GM18511 (cell line): ENCODE measurements at regions not wholly inside any gene's neighbourhood (a gene's known extent, or its start where the extent isn't known, plus 50 kb on each side); places are given as distances from the start of the nearest gene placed in this dataset.
"Not testable (repeated sequence)": the region's sequence is repeated elsewhere in the genome, so short reads cannot be mapped to it uniquely, and the experiment has no call there.

Experiments used
- ATAC-seq: cut with Tn5 transposase; IDR thresholded peaks from one replicate; pipeline ENCODE4 v1.9.1; 2021; ENCODE audit warnings: mild to moderate bottlenecking, moderate library complexity; ENCODE audit not compliant: unreplicated experiment

- ATAC-seq: no peak
These were observed 310.6 kb downstream of the ACTR3B start for GRCh38 chr7:153070141-153070540.

DNA sequence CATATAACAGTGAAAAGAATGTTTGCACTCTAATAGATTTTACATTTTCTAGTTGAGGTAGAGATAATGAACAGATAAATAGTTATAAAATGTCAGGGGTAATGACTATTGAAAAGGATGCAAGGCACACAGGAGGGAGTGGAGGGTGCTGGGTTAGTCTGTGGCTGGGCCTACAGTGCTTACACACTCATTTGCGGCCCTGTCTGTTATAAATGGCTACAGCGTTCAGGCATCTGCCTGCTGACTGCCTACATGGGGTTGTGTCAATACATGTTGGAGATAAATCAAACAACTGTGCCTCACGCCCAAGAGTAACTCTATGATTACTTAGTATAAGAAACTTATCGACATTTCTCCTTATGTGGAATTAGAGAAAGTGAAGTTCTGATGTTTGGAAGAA, 313.3 kb downstream of the ACTR3B start:
- no peak for ATAC-seq

- not testable (repeated sequence) for ATAC-seq
These were observed 316.7 kb downstream of the ACTR3B start for GRCh38 chr7:153076289-153076688.

GRCh38 chr7:153081496-153081895, 321.9 kb downstream of the ACTR3B start:
- no peak for ATAC-seq

DNA sequence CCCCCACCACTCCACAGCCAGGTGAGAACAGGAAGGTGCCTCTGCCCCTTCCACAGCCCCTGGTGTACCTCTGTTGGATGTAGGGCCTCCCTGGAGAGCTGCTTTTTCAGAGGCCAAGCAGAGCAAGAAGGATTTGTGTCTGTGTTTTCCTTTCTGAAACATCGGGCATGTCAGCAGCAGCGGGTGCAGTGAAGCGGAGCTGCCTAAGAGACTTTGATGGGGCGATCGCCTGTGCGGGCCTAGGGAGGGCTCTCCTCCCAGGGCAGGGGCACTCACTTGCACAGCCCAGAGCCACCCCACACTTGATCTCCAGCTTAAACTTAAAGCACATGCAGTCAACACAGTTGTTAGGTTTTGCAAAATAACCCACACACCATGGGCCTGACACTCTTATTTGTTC, 324.7 kb downstream of the ACTR3B start:
- ATAC-seq: no peak

GRCh38 chr7:153087498-153087897, 327.9 kb downstream of the ACTR3B start:
- ATAC-seq: no peak

- no peak for ATAC-seq
These were observed 329.0 kb downstream of the ACTR3B start for GRCh38 chr7:153088601-153089000.

DNA sequence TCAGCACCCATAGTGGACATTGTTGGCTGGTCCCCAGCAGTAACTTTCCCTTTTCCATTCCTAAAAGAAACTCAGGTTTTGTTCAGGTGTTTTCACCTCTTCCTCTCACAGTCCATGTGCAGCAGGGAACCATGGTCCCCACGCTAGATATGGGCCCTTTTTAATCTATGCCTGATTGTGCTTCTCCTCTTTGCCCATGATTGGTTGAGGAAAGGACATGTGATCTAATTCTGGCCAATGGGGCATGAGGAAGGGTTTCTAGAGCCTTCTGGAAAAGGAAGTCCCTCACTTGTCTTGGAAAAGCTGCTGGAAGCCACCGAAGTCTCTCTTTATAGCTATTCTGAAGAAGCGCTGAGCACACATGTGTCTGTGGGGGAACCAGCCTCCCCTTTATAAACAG, 330.7 kb downstream of the ACTR3B start:
- no peak for ATAC-seq

DNA sequence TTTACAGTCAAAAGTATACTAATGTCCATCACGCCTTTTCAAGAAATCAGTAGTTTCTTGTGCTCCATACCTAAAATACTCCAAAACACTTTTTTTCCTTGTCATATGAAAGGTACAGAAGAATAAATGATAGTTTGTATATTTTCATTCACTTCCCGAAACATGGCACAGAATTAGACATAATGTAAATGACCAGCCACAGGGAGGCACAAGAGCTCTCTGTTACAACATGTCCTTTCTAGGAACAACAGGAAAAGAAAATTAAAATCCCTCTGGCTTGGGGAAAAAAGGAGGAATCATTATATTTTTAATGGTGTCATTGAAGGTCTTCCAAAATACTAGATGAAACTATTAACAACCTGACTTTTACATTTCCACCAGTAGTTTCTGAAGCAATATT, 331.2 kb downstream of the ACTR3B start:
- no peak for ATAC-seq

GRCh38 chr7:153091477-153091876, 331.9 kb downstream of the ACTR3B start:
- no peak for ATAC-seq

- no peak for ATAC-seq
These were observed 338.1 kb downstream of the ACTR3B start for GRCh38 chr7:153097511-153098201.

DNA sequence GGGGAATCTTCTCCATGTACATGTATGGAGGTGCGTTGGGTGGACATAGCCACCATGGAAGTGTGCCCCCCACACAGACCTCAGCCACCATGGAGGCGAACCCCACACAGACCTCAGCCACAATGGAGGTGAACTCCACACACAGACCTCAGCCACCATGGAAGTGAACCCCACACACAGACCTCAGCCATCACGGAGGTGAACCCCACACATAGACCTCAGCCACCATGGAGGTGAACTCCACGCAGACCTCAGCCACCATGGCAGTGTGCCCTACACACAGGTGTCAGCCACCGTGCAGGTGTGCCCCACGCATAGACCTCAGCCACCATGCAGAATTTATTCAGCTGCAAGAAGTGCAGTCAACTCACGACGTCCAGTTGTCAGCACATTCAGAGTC, 339.7 kb downstream of the ACTR3B start:
- ATAC-seq: no peak

DNA sequence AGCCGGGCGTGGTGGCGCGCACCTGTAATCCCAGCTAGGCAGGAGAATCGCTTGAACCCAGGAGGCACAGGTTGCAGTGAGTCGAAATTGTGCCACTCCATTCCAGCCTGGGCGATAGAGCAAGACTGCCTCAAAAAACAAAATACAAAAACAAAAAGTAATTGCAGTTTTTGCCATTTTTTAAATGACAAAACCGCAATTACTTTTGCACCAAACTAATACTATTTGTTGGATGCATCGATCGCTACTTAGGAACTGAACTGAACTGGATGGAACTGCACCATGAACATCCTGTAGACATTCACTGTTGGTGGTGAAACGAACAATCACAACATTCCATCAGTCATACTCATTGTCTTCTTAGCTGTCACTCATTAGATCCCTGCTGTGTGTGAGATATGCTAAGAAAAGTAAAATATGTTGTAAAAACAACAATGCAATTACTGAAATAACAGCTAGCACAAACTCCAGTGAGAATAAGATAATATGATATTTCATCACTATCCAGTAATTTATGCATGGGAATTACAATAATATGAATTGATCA, 341.2 kb downstream of the ACTR3B start:
- no peak for ATAC-seq

DNA sequence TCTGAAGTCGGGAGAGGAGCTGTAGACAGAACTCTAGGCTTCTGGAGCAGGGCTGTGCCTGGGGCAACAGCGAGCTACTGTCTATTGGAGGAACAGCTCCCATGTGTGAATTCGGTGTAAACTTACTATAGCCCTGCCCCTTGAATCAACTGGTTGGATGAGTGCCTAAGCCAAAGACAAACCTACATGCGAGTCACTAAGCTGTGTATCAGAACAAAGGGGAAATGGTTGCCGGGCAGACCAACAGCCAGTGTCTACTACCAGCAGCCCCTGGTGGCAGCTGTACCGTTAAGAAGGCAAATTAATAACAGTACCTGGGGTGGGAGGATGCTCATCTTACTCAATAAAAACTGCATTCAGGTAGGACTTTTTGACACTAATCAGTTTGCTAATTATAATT, 343.6 kb downstream of the ACTR3B start:
- ATAC-seq: no peak

DNA sequence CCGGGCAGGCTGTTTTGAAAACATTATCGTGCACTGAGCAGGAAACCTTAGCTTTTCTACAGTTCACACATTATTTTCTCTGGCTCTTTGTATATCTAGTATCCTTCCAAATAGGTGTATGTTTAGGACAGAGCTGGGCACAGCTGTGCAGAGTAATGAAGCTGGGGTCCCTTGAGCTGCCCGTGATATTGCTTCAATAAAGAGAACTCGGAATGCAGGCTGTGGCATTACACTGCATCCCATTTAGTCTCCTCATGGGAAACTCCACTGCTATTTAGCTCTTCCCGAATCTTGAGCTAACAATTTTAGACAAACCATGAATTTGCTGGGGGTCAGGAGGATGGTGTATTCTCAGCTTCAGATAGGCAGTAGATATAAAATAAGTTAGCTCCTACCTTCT, 348.3 kb downstream of the ACTR3B start:
- no peak for ATAC-seq

GRCh38 chr7:153109566-153109965, 350.0 kb downstream of the ACTR3B start:
- ATAC-seq: no peak

- ATAC-seq: no peak
These were observed 351.1 kb downstream of the ACTR3B start for GRCh38 chr7:153110606-153111005.

GRCh38 chr7:153122255-153122654, 362.7 kb downstream of the ACTR3B start:
- not testable (repeated sequence) for ATAC-seq

- ATAC-seq: no peak
These were observed 370.5 kb downstream of the ACTR3B start for GRCh38 chr7:153130052-153130451.

- no peak for ATAC-seq
These were observed 392.2 kb downstream of the ACTR3B start for GRCh38 chr7:153151766-153152165.

DNA sequence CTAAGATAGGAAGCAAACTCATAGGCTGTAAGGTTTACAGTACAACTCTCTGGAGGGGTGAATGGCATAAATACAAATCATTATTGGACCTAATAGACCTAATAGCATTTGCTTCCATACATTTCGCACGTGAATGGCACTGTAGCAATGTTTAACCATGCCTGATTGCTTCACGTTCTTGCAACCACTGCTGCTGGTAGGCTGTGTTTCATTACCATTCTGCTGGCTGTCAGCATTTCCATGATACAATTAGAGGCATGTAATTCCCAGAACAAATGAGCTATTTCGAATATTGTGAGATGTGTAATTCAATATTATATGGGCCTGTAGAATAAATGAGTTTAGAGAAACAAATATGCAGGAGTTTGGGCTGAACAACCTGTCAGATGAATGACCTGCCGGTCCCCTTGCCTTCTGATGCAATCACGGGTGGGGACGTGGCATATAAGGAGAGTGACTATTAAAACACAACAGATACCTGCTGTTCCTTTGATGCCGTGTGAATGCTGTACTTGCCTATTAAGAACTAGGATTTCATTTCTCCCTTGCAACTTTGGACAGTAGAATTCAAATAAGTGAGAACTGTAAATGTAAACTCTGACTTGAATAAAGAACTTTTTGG, 393.4 kb downstream of the ACTR3B start:
- no peak for ATAC-seq

- ATAC-seq: no peak
These were observed 398.6 kb downstream of the ACTR3B start for GRCh38 chr7:153158149-153158548.

DNA sequence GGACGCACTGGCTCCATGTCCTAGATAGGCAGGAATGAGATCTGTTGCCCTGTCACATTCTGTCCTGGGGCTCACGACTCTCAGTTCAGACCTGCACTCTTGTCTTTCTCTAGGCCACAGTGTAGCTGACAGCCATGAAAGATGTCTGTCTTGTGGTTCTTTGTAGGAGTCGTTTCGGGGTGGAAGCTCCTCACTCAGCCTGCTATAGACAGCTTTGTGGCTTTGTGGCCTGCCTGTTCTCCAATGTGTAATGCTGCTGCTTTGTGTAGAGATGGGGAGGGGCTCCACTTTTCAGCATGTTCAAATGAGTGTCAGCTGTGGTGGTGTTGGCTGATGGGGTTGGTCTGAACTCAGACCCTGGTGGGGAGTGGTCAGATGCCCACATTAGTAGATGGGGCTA, 410.7 kb downstream of the ACTR3B start:
- no peak for ATAC-seq
